ENCODE measurements at regions not wholly inside any gene's neighbourhood (a gene's known extent, or its start where the extent isn't known, plus 50 kb on each side); places are given as distances from the start of the nearest gene placed in this dataset.

GRCh38 chr7:25326501-25327156, 98.3 kb upstream of the NPVF start:
- no peak overlapping the region for H3K27ac ChIP-seq
- DNase-seq (ENCODE audit: low spot score) = no peak
- TF ChIP-seq CTCF (conservative IDR thresholded peaks at IDR 0.05; ENCODE audit: low read depth) = no peak
- POLR2A ChIA-PET (ENCODE audit: low non-redundant PET) = no interaction called here
- CTCF ChIA-PET = interaction anchor here (0.6 kb wide), 1 partner anchor 225 kb away, joined by 5 read pairs; no protein-coding TSS in a partner anchor

- H3K27ac ChIP-seq = no peak overlapping the region
- no peak for TF ChIP-seq CTCF (conservative IDR thresholded peaks at IDR 0.05; ENCODE audit: low read depth)
- ChIA-PET CTCF (no interaction called here), POLR2A (ENCODE audit: low non-redundant PET) (no interaction called here)
- DNase-seq (ENCODE audit: low spot score) = no peak
Measured at GRCh38 chr7:25329815-25330214, 101.5 kb upstream of the NPVF start.

- no peak overlapping the region for H3K27ac ChIP-seq
- TF ChIP-seq CTCF (conservative IDR thresholded peaks at IDR 0.05; ENCODE audit: low read depth) = no peak
- DNase-seq (ENCODE audit: low spot score) = no peak
- CTCF ChIA-PET = no interaction called here
- POLR2A ChIA-PET (ENCODE audit: low non-redundant PET) = no interaction called here
Measured at GRCh38 chr7:25333296-25333928, 105.1 kb upstream of the NPVF start.

GRCh38 chr7:25347360-25348066, 119.2 kb upstream of the NPVF start:
- H3K27ac ChIP-seq = no peak overlapping the region
- no peak for TF ChIP-seq CTCF (conservative IDR thresholded peaks at IDR 0.05; ENCODE audit: low read depth)
- ChIA-PET CTCF (interaction anchor here (0.6 kb wide), 1 partner anchor 12 kb away, joined by 4 read pairs; no protein-coding TSS in a partner anchor), POLR2A (ENCODE audit: low non-redundant PET) (no interaction called here)
- no peak for DNase-seq (ENCODE audit: low spot score)

GRCh38 chr7:25348104-25348503, 119.8 kb upstream of the NPVF start:
- TF ChIP-seq CTCF (conservative IDR thresholded peaks at IDR 0.05; ENCODE audit: low read depth) = no peak
- POLR2A ChIA-PET (ENCODE audit: low non-redundant PET) = no interaction called here
- CTCF ChIA-PET = interaction anchor here (0.6 kb wide), 1 partner anchor 12 kb away, joined by 4 read pairs; no protein-coding TSS in a partner anchor
- DNase-seq (ENCODE audit: low spot score) = no peak
- no peak overlapping the region for H3K27ac ChIP-seq

GRCh38 chr7:25349283-25350017, 121.2 kb upstream of the NPVF start:
- no peak for DNase-seq (ENCODE audit: low spot score)
- POLR2A ChIA-PET (ENCODE audit: low non-redundant PET) = no interaction called here
- TF ChIP-seq CTCF (conservative IDR thresholded peaks at IDR 0.05; ENCODE audit: low read depth) = no peak
- no peak overlapping the region for H3K27ac ChIP-seq
- CTCF ChIA-PET = interaction anchor here (0.7 kb wide), 1 partner anchor 18 kb away, joined by 3 read pairs; no protein-coding TSS in a partner anchor

Measured in RWPE1 (cell line).